Osteoblast (primary cell): ENCODE measurements at regions not wholly inside any gene's neighbourhood (a gene's known extent, or its start where the extent isn't known, plus 50 kb on each side); places are given as distances from the start of the nearest gene placed in this dataset.

Experiments
- DNase-seq: peaks from one replicate; pipeline ENCODE4 v3.0.0; 2011; ENCODE audit warnings: low spot score, mixed read lengths; ENCODE audit not compliant: insufficient read length; ENCODE audit errors: missing footprints
- H2AFZ ChIP-seq: 2 replicates; pipeline ENCODE4 v1.6.0; 2011; ENCODE audit warnings: mild to moderate bottlenecking, low read length
- H3K27ac ChIP-seq: 2 replicates; pipeline ENCODE4 v1.5.1; 2011; ENCODE audit warnings: mild to moderate bottlenecking, low read depth, low read length, moderate library complexity
- H3K27me3 ChIP-seq: 2 replicates; pipeline ENCODE4 v1.6.0; 2012; ENCODE audit warnings: mild to moderate bottlenecking, control low read depth, inconsistent platforms, low read length, moderate library complexity; ENCODE audit not compliant: insufficient read depth
- H3K36me3 ChIP-seq: 2 replicates; pipeline ENCODE4 v1.5.1; 2011; ENCODE audit warnings: mild to moderate bottlenecking, low read length, control low read depth, moderate library complexity; ENCODE audit not compliant: insufficient read depth
- H3K4me1 ChIP-seq: 2 replicates; pipeline ENCODE4 v1.5.1; 2011; ENCODE audit warnings: mild to moderate bottlenecking, low read length, control low read depth, moderate library complexity; ENCODE audit not compliant: insufficient read depth
- H3K4me2 ChIP-seq: 2 replicates; pipeline ENCODE4 v1.6.0; 2011; ENCODE audit warnings: mild to moderate bottlenecking, low read length; ENCODE audit not compliant: insufficient read depth
- H3K4me3 ChIP-seq: fragments of 200-600 bp; sonication (generic); 3 replicates; pipeline ENCODE4 v1.5.1; 2012; ENCODE audit warnings: mild to moderate bottlenecking, low read length, inconsistent platforms; ENCODE audit not compliant: insufficient read depth
- H3K79me2 ChIP-seq: 2 replicates; pipeline ENCODE4 v1.6.0; 2012; ENCODE audit warnings: mild to moderate bottlenecking, low read length, control low read depth, inconsistent platforms; ENCODE audit not compliant: insufficient read depth
- H3K9me3 ChIP-seq: 2 replicates; pipeline ENCODE4 v1.5.1; 2011; ENCODE audit warnings: low read depth, low read length, control low read depth
- H4K20me1 ChIP-seq: 2 replicates; pipeline ENCODE4 v1.6.0; 2012; ENCODE audit warnings: mild to moderate bottlenecking, low read length, control low read depth; ENCODE audit not compliant: insufficient read depth
- TF ChIP-seq, protein P1 (sequence below): IDR thresholded peaks from 2 replicates; pipeline ENCODE4 v1.5.1; 2011; ENCODE audit warnings: mild to moderate bottlenecking, low read depth, low read length, moderate library complexity; ENCODE audit errors: extremely low read depth

DNA sequence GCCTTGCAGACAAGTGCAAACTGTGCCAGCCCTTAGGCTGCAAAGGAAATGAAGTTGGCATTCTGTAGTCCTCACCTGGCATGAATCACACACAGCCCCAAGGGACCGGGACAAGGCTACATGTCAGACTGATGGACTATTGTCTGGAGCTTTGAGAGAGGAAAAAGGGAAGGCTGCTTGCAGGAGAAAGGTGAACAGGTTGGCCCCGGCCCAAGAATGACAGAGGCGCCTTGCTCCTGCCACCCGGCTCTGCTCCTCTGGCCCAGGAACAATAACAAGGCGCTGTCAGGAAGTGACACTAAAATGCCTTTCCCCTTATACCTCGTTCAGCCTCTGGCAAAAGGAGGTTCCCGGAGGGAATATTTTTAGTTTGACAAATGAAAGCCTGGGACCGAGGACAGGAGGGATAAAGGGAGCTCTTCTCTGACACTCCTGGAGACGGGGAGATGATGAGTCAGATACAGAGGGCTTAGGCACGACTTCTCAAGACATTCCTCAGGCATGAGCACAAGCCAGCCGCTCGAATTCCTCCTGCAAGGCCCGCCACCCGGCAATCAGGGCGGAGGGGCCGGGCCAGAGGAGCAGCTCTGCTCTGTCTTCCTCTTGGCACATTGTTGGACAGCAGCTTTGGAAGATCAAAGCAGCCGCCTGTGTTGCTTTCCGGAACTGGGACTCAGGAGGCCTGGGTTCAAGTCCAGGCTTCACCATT is 105.8 kb downstream of the NOG start:
- Histone ChIP-seq H4K20me1 (no peaks in the 10 kb centered on the region), H3K79me2 (no peaks in the 10 kb centered on the region), H3K36me3 (no peaks in the 10 kb centered on the region), H3K4me2 (peak overlapping the region; percentile 71), H3K4me1 (peaks cover 12% of the 10 kb centered on the region), H3K9me3 (no peaks in the 10 kb centered on the region), H2AFZ (no peak overlapping the region), H3K4me3 (peak overlapping the region; percentile 21), H3K27ac (no peak overlapping the region), H3K27me3 (peaks cover 5% of the 10 kb centered on the region)
- peak; percentile 97 for DNase-seq
- TF ChIP-seq, protein P1, sequence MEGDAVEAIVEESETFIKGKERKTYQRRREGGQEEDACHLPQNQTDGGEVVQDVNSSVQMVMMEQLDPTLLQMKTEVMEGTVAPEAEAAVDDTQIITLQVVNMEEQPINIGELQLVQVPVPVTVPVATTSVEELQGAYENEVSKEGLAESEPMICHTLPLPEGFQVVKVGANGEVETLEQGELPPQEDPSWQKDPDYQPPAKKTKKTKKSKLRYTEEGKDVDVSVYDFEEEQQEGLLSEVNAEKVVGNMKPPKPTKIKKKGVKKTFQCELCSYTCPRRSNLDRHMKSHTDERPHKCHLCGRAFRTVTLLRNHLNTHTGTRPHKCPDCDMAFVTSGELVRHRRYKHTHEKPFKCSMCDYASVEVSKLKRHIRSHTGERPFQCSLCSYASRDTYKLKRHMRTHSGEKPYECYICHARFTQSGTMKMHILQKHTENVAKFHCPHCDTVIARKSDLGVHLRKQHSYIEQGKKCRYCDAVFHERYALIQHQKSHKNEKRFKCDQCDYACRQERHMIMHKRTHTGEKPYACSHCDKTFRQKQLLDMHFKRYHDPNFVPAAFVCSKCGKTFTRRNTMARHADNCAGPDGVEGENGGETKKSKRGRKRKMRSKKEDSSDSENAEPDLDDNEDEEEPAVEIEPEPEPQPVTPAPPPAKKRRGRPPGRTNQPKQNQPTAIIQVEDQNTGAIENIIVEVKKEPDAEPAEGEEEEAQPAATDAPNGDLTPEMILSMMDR: no peak

DNA sequence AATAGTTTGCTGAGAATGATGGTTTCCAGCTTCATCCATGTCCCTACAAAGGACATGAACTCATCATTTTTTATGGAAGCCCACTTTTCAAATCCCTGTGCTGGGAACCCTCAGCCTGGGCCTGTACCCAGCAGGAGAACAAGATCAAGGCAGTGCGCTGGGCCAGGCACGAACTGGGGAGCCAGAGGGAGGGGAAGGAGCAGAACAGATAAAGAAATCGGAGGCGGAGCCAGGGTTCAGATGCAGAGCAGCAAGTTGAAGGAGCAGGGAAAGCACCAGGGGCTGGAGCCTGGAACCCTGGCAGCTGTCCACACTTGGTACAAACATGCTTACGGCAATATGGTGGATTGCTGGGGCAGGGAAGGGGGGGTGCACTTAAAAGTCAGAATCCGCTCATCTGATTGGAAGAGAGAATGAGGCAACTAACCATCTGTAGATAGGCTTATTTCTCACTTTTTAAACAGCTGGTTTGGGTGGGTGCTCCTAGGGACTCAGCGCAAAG is 107.5 kb downstream of the NOG start:
- H3K27me3 ChIP-seq: peaks cover 5% of the 10 kb centered on the region
- no peaks in the 10 kb centered on the region for H3K79me2 ChIP-seq
- TF ChIP-seq, protein P1: no peak
- H4K20me1 ChIP-seq: no peaks in the 10 kb centered on the region
- H2AFZ ChIP-seq: no peak overlapping the region
- no peak overlapping the region for H3K4me3 ChIP-seq
- no peaks in the 10 kb centered on the region for H3K36me3 ChIP-seq
- peaks cover 12% of the 10 kb centered on the region for H3K4me1 ChIP-seq
- no peak overlapping the region for H3K4me2 ChIP-seq
- H3K27ac ChIP-seq: no peak overlapping the region
- H3K9me3 ChIP-seq: no peaks in the 10 kb centered on the region
- DNase-seq: no peak

DNA sequence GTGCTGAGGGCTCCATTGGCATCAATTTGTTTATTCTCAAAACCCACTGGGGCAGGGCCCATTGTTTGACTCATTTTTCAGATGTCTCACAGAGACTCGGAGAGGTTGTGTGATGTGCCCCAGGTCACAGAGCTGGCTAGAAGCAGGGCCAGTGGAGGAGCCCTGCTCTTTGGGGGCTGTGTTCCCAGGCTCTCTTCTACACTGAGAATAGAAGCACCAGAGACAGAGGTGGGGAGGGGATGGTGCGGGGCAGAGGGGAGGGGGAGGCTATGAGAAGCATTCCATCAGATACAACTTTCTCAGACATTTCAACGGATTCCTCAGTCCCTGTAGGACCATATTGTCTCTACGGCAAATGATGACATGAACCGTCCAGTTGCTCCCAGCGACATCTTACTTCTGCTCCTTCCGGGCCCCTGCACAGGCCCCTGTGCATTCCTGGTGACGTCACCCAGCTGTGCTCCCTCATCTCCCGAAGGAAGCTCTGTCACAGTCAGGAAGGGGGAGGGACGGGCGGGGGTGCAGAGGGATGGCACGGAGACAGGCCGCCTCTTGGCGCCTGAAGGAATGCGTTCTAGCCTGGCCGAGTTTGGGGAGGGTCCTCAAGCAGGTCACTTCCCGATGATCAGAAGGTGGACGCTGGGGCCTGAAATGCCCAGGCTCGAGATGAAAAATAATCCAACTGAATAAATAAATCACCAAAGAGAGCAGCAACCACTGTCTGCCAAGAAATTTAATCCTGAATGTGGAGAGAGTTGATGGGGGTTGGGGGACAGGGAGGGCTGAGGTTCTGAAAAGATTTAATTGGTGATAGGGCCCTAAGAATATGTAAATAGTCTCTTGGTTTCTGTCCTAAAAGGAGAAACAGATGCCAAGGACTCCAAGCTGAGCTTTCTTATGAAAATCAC is 114.1 kb downstream of the NOG start:
- peaks cover 5% of the 10 kb centered on the region for H3K27me3 ChIP-seq
- no peaks in the 10 kb centered on the region for H3K36me3 ChIP-seq
- no peak overlapping the region for H3K4me3 ChIP-seq
- TF ChIP-seq, protein P1: no peak
- H3K27ac ChIP-seq: no peak overlapping the region
- H3K9me3 ChIP-seq: no peaks in the 10 kb centered on the region
- no peak overlapping the region for H3K4me2 ChIP-seq
- no peak overlapping the region for H2AFZ ChIP-seq
- no peaks in the 10 kb centered on the region for H4K20me1 ChIP-seq
- H3K79me2 ChIP-seq: no peaks in the 10 kb centered on the region
- H3K4me1 ChIP-seq: no peaks in the 10 kb centered on the region
- DNase-seq: no peak

DNA sequence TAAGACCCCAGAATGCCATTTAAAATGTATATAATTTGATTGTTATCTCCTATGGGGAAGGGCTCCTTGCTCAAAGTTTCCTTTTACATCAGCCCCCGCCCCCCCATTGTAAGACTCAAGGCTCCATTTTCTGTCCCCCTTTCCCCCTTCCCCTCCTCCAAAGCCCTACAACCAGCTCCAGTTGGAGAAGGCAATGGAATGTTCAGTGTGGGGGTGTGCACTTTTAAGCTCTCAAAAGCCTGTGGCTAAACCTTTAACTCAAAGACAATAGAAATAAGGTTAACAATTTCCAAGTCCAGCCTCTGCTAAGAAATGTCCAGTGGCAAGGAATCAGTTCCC is 114.7 kb downstream of the NOG start:
- Histone ChIP-seq H3K4me2 (no peak overlapping the region), H3K4me3 (no peak overlapping the region), H3K36me3 (no peaks in the 10 kb centered on the region), H3K9me3 (no peaks in the 10 kb centered on the region), H3K79me2 (no peaks in the 10 kb centered on the region), H4K20me1 (no peaks in the 10 kb centered on the region), H3K4me1 (no peaks in the 10 kb centered on the region), H3K27ac (no peak overlapping the region), H2AFZ (no peak overlapping the region), H3K27me3 (peaks cover 5% of the 10 kb centered on the region)
- TF ChIP-seq, protein P1: no peak
- DNase-seq: no peak
